HG03139 (cell line): ENCODE measurements at regions not wholly inside any gene's neighbourhood (a gene's known extent, or its start where the extent isn't known, plus 50 kb on each side); places are given as distances from the start of the nearest gene placed in this dataset.
A peak's percentile ranks its signal among the peaks of the same experiment; 100 is the strongest.

ENCODE experiments used
- ATAC-seq: cut with Tn5 transposase; IDR thresholded peaks from one replicate; pipeline ENCODE4 v1.9.1; 2021; ENCODE audit not compliant: unreplicated experiment

GRCh38 chr11:128330203-128330602 is 257.2 kb downstream of the ETS1 start:
- no peak for ATAC-seq

DNA sequence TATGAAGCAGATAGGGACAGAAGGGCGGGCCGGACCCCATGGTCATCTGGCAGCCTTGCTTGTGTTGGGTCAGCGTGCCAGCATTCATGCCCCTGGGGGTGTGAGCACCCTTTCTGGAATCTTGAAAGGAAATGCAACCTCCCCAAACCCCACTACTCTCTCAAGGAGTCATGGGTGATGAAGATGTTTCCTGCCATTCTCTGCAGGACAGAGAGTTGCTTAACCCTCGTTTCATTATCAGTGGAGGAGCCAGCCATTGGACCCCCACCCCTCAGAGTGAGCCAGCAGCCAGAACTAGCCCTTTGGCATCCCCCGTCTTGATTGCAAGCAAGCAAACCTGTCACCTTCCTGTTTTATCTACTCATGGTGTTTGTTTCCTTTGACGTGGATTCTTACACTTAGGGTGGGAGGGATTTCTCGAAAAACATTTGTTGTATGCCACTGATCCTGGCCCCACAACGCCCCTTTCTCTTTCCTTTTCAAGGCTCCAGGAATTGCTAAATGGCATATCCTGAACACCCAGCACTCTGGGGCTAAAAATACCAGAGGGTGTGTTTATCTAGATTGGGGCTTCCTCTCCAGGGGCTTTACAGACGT is 258.3 kb downstream of the ETS1 start:
- no peak for ATAC-seq

DNA sequence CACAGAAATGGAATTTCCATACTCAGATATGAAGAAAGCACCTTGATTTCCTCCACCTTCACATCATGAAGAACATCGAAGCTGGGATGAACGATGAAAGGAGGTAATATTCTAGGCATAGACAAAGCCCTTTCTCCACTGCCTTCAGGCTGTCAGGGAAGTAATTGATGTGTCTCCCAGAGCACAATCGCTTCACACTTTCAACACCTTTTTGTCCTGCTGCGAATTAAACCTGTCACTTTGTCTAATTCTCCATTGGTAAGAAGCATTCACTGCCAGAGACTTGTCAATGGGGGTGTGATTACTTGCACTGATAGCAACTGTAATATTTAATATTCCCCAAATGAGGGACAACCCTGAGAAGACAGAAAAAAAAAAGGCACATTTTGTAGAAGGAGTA is 260.1 kb downstream of the ETS1 start:
- ATAC-seq: no peak

DNA sequence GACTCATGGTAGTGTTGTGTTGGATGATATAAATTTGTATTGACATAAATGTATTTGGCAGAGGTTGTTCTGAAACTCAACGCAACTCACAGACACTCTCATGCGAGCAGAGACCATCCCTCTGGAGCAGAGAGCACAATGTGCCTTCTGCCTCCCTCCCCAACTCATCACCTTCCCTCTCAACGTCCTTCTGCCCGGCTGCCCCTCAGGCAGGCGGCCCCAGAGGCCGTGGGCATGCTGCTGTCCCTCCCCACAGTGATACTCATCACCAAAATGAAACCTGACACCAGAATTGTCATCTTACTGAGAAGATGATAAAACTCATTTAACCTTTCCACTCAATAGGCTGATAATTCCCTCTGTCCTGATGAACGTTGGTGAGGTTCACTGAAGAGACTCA is 260.6 kb downstream of the ETS1 start:
- no peak for ATAC-seq

DNA sequence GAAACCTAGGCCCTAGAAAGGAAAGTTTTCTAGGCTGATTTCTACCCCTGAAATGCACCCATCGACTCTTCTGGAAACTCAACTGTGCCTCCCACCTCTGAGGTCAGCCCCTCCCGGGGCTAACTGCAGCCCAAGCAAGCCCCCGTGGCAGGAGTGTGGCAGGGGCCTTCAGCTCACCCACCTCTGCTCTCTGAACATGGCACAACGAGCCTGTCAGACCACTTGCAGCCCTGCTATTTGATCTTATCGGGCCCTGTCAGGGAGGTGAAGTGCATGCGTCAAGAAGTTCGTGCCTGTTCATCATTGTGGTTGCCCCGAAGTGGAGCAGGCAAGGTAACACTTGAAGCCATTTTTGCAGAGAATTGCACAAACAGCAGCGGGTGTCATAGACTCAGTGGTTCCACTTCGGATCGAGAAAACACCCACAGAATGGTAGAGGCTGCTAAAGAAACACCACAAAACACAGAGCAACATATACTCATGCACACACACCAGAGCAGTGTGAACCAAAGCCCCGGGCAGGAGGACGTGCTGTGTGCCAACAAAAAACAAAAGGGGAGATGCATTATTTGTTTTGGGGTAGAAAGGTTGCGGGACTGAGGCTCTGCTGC is 262.7 kb downstream of the ETS1 start:
- no peak for ATAC-seq

DNA sequence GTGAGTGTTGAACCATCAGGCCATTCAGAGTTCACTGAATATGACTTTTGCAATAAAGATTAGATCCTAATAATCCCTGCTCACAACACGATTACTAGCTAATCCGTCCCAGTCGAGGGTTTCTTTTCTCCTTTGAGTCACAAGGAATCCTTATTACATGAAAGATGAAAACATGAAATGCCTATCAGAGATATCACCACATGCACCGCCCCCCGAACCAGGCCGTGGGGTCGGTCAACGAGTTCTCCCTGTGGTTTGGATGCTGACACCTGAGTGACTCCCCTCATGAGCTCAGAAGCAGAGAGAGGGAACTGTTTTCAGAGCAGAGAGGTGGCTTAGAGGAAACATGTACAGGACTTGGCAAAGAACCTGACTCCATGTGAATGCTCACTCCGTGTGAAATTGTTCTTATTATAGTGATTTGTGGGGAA is 263.3 kb downstream of the ETS1 start:
- no peak for ATAC-seq

DNA sequence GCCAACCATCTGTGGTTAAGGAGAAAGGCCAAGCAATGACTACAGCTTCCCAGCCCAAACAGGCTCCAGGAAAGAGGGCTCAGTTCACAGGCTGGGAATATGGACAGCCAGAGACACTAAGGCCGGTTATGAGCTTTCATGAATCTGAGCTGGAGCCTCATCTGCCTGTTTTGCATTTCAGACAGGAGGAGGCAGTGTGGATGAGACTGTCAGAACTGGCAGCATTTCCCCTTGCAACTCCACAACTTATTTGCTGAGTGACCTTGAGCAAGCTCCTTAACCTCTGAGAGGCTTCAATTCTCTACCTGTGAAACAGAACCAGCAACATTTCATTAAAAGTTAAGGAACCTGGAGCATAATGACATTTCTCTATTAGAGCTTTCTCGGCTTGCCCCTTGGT is 264.0 kb downstream of the ETS1 start:
- ATAC-seq: peak; percentile 48

GRCh38 chr11:128318856-128319474 is 268.4 kb downstream of the ETS1 start:
- peak; percentile 87 for ATAC-seq

DNA sequence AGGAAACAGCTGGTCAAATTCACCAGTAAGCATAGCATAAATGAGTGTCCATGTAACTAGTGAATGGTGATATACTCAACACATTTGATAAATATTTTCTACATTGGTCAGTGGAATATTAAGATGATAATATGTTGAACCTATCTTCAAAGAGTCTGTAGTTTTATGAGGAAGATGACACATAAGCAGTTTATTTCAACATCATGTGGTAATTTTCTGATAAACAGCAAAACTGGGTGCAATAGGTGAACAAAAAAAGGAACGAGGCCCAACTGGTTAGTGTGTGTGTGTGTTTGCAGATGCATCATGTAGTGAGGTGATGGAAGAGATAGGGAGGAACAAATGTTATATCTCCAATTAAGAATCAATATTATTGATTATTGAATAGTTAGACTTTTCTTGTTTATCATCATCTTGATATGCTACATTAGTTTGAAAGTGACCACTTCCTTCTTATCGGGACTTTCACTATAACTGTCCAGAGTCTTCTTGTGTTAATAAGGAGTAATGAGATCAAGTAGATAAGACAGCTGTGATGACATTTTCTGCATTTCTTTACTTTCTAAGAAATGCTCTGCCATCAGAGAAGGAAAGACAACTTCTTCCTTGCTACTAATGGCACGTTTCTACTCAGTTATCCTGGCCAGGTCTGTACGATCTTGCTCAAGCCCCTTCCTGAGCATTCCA is 270.7 kb downstream of the ETS1 start:
- ATAC-seq: no peak

DNA sequence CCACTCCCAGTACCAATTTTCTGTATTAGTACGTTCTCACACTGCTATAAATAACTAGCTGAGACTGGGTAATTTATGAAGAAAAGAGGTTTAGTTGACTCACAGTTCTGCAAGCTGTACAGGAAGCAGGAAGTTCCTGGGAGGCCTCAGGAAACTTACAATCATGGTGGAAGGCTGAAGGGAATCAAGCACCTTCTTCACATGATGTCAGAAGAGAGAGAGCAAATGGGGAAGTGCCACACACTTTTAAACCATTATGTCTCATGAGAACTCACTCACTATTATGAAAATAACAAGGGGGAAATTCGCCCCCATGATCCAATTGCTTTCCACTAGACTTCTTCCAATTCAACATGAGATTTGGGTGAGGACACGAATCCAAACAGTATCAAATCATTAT is 271.4 kb downstream of the ETS1 start:
- no peak for ATAC-seq

GRCh38 chr11:128313931-128314330 is 273.4 kb downstream of the ETS1 start:
- ATAC-seq: no peak

DNA sequence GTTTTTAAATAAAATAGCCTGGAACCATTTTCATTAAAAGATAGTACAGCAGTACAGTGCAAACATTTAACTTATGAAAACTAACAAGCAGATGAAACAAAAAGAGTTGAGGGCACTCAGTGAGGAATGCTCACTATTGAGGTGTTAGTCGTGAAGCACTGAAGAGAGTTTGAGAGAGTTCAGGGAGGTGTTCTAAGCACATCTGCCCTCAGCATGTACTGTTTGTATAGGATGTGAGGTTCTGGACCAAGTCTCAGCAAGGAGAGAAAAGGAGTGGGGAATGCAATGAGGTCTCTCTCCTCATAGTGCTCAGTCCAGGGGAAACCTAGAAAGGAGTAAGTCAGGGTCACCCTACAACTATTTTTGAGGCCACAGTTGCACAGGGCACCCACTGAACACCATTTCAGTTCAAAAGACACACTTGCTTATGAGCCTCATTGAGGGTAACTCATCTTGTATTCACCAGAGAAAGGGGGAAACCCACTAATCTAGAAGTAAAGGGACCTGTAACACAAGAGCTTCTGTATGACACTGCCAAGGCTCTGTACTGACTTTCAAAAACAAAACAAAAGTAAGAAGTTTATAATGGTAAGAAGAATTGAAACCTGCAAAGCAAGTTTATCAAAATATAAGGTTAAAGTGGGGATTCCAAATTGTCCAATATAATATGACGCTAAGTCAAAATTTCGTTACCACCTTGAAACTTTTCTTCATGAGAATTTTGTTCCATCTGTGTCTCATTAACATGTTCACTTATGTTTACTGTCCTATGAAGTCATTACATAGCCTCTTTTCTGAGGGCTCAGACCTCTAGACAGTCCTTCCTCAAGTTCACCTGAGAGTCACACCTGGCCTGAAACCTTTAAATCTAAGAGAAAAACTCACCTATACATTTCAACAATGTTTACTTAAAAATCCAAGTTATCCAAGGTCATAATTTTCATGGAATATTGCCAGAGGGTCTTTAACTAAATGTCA is 275.3 kb downstream of the ETS1 start:
- ATAC-seq: no peak

GRCh38 chr11:128310676-128311445 is 276.5 kb downstream of the ETS1 start:
- ATAC-seq: no peak

DNA sequence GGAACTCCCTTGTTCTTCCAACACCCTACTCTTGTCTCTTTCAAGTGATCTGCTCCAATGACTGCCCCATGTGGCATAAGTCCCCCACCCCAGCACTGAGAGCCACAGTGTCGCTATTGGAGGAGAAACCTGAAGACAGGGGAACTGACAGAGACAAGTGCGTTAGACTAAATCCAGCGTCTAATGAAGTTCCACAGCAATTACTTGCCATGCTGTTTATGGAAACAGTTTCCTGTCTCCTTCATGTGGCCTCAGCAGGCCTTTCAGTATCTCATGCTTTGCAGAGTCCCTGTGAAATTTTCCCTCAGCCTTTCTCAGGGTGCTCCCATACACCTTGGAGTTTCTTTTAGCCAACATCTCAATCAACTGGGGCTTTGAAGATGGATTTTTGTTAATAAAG is 277.4 kb downstream of the ETS1 start:
- ATAC-seq: no peak

GRCh38 chr11:128308794-128309193 is 278.6 kb downstream of the ETS1 start:
- ATAC-seq: no peak

DNA sequence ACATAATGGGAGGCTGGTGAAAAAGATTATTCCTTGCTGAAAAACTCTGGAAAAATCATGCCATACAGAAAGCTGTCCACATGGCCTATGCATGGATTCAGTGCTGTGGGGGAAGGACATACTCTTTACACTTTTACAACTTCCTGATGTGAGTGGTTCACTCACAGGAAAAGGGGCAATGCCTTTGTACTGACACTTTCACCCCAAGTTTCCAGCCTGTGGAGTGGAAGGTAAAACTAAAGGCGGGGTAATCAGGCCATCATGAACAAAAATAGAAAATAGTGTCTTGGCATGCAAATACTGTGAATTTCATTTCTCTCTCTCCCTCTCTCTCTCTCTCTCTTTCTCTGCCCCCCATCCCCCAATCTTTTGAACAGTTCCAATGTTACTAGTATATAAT is 281.8 kb downstream of the ETS1 start:
- no peak for ATAC-seq

DNA sequence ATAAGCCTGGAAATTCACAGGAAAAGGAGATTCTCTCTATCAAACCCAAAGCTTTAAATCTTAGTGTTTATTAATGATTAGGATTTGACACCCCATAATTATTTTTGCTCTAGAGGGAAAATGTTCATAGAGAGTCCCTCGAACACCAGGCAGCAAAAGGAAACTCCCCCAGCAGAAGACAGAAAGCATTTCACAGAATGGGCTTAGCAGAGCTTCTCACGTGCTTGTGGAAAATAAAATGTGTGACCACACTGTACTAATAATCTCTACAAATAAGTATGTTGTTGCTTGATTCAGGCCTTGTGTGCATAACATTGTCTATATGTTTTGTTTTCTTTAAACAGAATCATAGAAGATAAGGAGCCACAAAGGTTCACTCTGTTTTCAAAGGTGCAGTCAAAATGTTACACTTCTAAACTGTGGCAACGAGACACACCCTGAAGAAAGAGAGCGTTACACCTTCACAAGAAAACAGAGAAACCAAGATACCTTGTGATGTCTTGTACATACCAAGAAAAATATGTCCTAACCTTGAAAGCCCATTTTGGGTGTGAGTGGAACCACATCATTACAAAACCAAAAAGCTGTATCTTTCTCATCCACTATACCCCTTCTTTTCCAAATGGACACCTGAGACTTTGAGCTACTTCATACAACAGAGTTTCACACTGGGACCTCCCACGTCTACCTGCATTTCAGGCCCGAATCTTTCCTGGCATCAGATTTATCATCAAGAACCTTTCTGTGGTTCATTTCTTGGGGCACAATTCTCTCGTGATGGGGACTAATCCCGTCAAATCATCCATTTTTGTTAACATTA is 282.5 kb downstream of the ETS1 start:
- no peak for ATAC-seq

- no peak for ATAC-seq
Observed at GRCh38 chr11:128304116-128304515, 283.2 kb downstream of the ETS1 start.

DNA sequence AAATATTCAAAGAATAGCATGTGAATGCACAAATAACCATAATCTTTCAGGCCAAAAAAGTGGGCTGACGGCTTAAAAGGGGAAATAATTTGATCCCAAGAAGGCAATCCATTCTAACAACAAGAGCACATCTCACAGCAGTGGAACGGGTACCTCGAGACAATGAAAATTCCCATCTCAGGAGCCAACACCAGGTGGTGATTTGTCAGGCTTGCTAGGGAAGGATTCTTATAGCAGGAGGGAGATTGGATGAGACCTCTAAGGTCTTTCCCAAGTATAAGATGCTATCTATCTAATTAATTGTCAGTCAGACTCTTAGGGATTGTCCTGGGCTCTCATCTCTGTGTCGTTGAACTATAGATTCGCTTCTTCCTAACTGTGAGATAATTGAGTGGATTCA is 284.0 kb downstream of the ETS1 start:
- no peak for ATAC-seq
